Motor neuron (in vitro differentiated cells): ENCODE measurements at regions not wholly inside any gene's neighbourhood (a gene's known extent, or its start where the extent isn't known, plus 50 kb on each side); places are given as distances from the start of the nearest gene placed in this dataset.
A peak's percentile ranks its signal among the peaks of the same experiment; 100 is the strongest.

Source experiments
- ATAC-seq, 8 experiments: fragments of 200-7000 bp; cut with Tn5 transposase; replicated peaks in 6 of 8; 2 replicates each; pipeline ENCODE4 v1.8.0; 2021; ENCODE audit warnings: mild to moderate bottlenecking in 8 of 8, moderate library complexity in 8 of 8
- H3K27ac ChIP-seq, 2 donors: fragments of 250-450 bp; sonication (Bioruptor Pico); 2 replicates each; pipeline ENCODE4 v1.9.0; 2021; ENCODE audit warnings: antibody characterized with exemption in 2 of 2, mild to moderate bottlenecking in 2 of 2, moderate library complexity in 1 of 2
- H3K4me1 ChIP-seq, 2 donors: fragments of 250-450 bp; sonication (Bioruptor Pico); replicated peaks in 1 of 2; 2 replicates each; pipeline ENCODE4 v1.6.1; 2021; ENCODE audit warnings: antibody characterized with exemption in 2 of 2, mild to moderate bottlenecking in 2 of 2, moderate library complexity in 1 of 2
- H3K4me3 ChIP-seq, 5 donors: fragments of 250-450 bp; sonication (Bioruptor Pico); 2 replicates each; pipeline ENCODE4 v1.9.0; 2021; ENCODE audit warnings: antibody characterized with exemption in 5 of 5, mild to moderate bottlenecking in 5 of 5, moderate library complexity in 4 of 5
- WGBS, 10 experiments: fragments of 450-650 bp; shearing (Covaris generic); methylation state at CpG; one replicate each; pipeline ENCODE4 v1.0.0; 2022; 5-methylcytosine and 5-hydroxymethylcytosine counted together
- in situ Hi-C, 9 experiments: fragments of 400-800 bp; cut with MboI; loops; one replicate each; pipeline ENCODE4 v1.15.0; 2021; ENCODE audit warnings: low sequenced_read_pairs in 9 of 9, low pct_unique_long_range_greater_than_20kb in 2 of 9; ENCODE audit not compliant: unreplicated experiment in 9 of 9

DNA sequence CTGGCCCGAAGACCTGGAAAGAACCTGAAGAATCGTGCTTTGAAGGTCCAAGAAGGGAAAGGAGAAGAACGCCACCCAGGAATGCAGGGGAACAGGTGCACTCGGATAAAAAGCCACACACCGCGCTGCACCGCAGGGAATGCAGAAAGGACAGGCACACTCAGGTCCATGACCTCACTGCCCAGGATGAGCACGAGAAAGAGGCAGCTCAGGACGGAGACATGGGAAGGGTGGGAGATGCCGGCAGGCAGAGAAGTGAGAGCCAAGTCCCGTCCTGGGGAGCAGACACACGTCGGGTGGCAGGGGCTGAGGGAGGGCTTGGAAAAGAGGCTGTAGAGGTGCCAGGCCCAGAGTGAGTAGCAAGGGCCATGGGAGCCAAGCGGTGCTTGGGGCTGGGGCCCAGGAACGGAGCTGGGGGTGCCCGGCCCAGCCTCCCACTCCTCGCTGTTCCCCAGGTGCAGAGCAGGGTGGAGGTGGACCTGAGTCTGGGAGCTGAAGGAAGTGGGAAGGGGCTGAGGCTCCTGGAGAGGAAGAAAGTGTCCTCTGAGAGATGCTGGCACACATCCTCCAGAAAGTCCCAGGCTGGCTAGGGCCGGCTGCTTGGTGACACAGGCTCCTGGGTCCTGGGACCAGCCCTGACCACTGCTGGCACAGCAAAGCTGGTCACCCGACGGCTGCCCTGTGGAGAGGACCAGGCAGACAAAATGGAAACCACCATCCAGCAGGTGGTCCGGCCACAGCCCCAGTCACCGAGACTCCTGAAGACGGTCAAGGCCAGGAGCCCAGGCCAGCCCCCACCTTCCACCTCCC is 91.3 kb downstream of the PSMB1 start:
- 10 to 100% (median 85%) methylated on average over 1 to 10 of the region's 23 CpGs; no CpG with 5 or more reads in 2 of the 10 experiments for WGBS, 10 experiments
- in situ Hi-C loops, result no loop called here
- no peaks in the 10 kb centered on the region for H3K4me1 ChIP-seq
- H3K4me3 ChIP-seq, result no peak overlapping the region
- H3K27ac ChIP-seq, result no peak overlapping the region
- ATAC-seq, result no peak

- Histone ChIP-seq H3K4me1 (no peaks in the 10 kb centered on the region), H3K4me3 (no peak overlapping the region), H3K27ac (no peak overlapping the region)
- ATAC-seq, result no peak
- 43 to 100% (median 84%) methylated on average over 1 to 8 of the region's 10 CpGs; no CpG with 5 or more reads in 6 of the 10 experiments for WGBS, 10 experiments
- in situ Hi-C loops, result no loop called here
These were observed 92.0 kb downstream of the PSMB1 start for GRCh38 chr6:170461111-170461510.

- Histone ChIP-seq H3K4me3 (no peak overlapping the region), H3K27ac (no peak overlapping the region), H3K4me1 (no peaks in the 10 kb centered on the region)
- ATAC-seq, result peak in 1 of 8 experiments; percentile 65
- in situ Hi-C loops, result no loop called here
- WGBS, 10 experiments, result 12 to 93% (median 65%) methylated on average over 3 to 7 of the region's 7 CpGs; no CpG with 5 or more reads in 4 of the 10 experiments
These were observed 92.5 kb downstream of the PSMB1 start for GRCh38 chr6:170460641-170461040.

- H3K4me3 ChIP-seq, result no peak overlapping the region
- no peak overlapping the region for H3K27ac ChIP-seq
- ATAC-seq, result peak in 2 of 8 experiments; percentile 68 to 87
- H3K4me1 ChIP-seq, result peaks cover 0 to 2% of the 10 kb centered on the region in 2 donors
- 25 to 80% (median 80%) methylated on average over 1 to 2 of the region's 6 CpGs; no CpG with 5 or more reads in 7 of the 10 experiments for WGBS, 10 experiments
- in situ Hi-C loops, result no loop called here
These were observed 93.7 kb downstream of the PSMB1 start for GRCh38 chr6:170459451-170459850.

GRCh38 chr6:170456886-170457698 is 96.0 kb downstream of the PSMB1 start:
- no peak overlapping the region for H3K4me3 ChIP-seq
- H3K27ac ChIP-seq, result no peak overlapping the region
- peak in 2 of 8 experiments; percentile 46 to 47 for ATAC-seq
- 45 to 90% (median 66%) methylated on average over 1 to 6 of the region's 11 CpGs; no CpG with 5 or more reads in 3 of the 10 experiments for WGBS, 10 experiments
- peaks cover 11 to 12% of the 10 kb centered on the region in 2 donors for H3K4me1 ChIP-seq
- in situ Hi-C loops, result no loop called here
